ENCODE measurements at regions not wholly inside any gene's neighbourhood (a gene's known extent, or its start where the extent isn't known, plus 50 kb on each side); places are given as distances from the start of the nearest gene placed in this dataset.

- no peak for TF ChIP-seq CTCF (IDR thresholded peaks at IDR 0.05)
- no peak for TF ChIP-seq POLR2A (IDR thresholded peaks at IDR 0.05)
- TF ChIP-seq POLR2AphosphoS5 (IDR thresholded peaks at IDR 0.05): no peak
Observed at GRCh38 chr1:87712261-87713010, 383.8 kb downstream of the LMO4 start.
